GM06990 (cell line): ENCODE measurements at regions not wholly inside any gene's neighbourhood (a gene's known extent, or its start where the extent isn't known, plus 50 kb on each side); places are given as distances from the start of the nearest gene placed in this dataset.
"Not testable (repeated sequence)": the region's sequence is repeated elsewhere in the genome, so short reads cannot be mapped to it uniquely, and the experiment has no call there.

Experiments used
- DNase-seq: peaks from one replicate; pipeline ENCODE4 v3.0.0-alpha.2; 2011; ENCODE audit not compliant: insufficient read length; ENCODE audit errors: extremely low read depth
- H3K27me3 ChIP-seq: replicated peaks from 2 replicates; pipeline ENCODE4 v1.6.0; 2011; ENCODE audit warnings: low read length; ENCODE audit not compliant: control insufficient read depth, insufficient read depth
- H3K36me3 ChIP-seq: 2 replicates; pipeline ENCODE4 v1.5.1; 2011; ENCODE audit warnings: low read length; ENCODE audit not compliant: control insufficient read depth, insufficient read depth
- H3K4me3 ChIP-seq: replicated peaks from 2 replicates; pipeline ENCODE4 v1.5.1; 2011; ENCODE audit warnings: low read depth, mild to moderate bottlenecking, control low read depth, low read length
- TF ChIP-seq, protein P1 (sequence below): IDR thresholded peaks from 2 replicates; pipeline ENCODE4 v1.5.1; 2011; ENCODE audit warnings: low read length, control low read depth, mild to moderate bottlenecking, inconsistent platforms; ENCODE audit not compliant: insufficient read depth, poor library complexity, severe bottlenecking

DNA sequence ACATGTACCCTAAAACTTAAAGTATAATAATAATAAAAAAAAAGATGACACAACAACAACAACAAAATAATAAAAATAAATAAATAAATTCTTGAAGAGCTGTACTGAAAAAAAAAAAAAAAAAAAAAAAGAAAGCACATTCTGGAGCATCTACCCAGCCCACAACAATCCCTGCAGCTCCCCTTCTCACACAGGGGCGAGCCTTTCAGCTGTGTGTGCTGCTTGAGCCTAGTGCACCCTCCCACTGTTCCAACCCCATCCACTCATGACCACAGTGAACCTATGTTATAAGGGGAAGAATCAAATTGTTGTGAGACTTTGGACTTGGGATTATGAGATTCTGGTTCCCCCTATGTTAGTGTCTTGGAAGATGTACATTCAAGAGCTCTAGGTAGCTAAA, 161.5 kb upstream of the JADE1 start:
- no peaks in the 10 kb centered on the region for H3K27me3 ChIP-seq
- H3K4me3 ChIP-seq: no peak overlapping the region
- no peaks in the 10 kb centered on the region for H3K36me3 ChIP-seq
- TF ChIP-seq, protein P1, sequence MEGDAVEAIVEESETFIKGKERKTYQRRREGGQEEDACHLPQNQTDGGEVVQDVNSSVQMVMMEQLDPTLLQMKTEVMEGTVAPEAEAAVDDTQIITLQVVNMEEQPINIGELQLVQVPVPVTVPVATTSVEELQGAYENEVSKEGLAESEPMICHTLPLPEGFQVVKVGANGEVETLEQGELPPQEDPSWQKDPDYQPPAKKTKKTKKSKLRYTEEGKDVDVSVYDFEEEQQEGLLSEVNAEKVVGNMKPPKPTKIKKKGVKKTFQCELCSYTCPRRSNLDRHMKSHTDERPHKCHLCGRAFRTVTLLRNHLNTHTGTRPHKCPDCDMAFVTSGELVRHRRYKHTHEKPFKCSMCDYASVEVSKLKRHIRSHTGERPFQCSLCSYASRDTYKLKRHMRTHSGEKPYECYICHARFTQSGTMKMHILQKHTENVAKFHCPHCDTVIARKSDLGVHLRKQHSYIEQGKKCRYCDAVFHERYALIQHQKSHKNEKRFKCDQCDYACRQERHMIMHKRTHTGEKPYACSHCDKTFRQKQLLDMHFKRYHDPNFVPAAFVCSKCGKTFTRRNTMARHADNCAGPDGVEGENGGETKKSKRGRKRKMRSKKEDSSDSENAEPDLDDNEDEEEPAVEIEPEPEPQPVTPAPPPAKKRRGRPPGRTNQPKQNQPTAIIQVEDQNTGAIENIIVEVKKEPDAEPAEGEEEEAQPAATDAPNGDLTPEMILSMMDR: no peak
- DNase-seq: no peak

DNA sequence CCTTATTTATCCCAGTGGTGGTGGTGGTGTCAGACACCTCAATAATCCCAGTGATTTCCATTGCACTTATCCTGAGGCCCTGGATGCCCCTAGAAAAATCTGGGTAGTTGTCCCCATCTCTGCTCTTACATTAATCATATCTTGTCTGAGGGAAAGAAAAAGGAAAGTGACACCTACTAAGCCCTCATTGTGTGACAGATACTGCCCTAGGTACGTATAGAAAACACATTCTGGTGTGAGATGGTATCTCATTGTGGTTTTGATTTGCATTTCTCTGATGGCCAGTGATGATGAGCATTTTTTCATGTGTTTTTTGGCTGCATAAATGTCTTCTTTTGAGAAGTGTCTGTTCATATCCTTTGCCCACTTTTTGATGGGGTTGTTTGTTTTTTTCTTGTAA, 162.6 kb upstream of the JADE1 start:
- not testable (repeated sequence) for DNase-seq

DNA sequence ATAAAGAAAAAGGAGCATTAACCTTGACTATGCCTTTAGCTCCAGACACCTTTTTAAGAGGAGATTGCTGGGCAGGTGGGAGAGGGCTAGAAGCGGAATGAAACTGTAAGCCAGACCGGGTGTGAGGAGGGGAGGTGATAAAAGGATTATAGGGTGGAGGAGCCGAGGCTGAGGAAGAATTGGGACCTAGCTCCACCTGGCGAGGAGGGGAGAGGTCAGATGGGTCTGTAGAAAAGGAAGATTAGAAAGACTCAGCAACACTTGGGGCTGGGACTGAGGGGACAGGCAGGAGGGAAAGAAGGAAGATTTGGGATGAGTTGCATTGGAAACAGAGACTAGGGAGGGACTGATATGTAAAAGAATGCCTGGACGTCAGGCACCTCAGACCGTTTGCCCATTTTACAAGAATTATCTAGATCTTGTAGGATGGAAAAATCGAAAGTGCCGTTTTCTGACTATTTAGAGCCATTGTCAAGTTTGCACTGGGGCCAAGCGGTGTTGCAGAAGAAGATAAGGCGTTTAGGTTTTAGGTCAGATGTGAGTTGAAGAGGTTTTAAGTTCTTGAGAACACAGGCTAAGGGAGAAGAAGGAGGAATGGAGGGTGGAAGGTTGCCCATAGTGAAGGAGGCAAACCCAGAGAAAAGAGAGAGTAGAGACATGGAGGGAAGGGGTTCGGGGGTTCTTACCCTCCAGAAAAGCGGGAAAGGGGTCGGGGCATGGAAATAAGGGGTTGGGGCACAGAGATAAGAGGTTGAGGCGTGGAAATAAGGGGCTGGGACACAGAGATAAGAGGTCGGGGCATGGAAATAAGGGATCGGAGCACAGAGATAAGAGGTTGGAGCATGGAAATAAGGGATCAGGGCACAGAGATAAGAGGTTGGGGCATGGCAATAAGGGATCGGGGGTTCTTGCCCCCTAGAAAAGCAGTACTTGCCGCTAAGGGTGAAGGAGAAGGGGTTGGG, 164.5 kb upstream of the JADE1 start:
- DNase-seq, H3K4me3 ChIP-seq, H3K27me3 ChIP-seq, H3K36me3 ChIP-seq: not testable (repeated sequence)

More for the DNA sequence above, 162.6 kb upstream of the JADE1 start:
- H3K4me3 ChIP-seq, H3K27me3 ChIP-seq, H3K36me3 ChIP-seq: not testable (repeated sequence)

DNA sequence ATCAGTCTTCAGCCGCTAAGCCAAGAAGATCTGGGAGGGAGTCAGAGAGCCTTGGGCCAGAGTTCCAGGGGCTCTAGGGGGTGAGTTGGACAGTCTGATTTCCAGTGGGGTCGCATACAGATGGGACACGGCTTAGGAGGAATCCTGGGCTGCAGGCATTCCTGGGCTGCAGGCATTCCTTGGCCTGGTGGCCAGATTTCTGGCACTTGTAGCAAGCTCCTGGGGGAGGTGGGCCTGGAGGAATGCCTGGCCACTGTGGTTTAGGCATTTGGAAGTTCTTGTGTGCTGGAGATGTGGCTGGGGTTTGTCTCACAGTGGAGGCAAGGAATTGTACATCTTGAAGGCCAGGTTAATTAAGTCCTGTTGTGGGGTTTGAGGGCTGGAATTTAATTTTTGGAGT, 165.4 kb upstream of the JADE1 start:
- not testable (repeated sequence) for H3K4me3 ChIP-seq, H3K27me3 ChIP-seq, DNase-seq, H3K36me3 ChIP-seq

DNA sequence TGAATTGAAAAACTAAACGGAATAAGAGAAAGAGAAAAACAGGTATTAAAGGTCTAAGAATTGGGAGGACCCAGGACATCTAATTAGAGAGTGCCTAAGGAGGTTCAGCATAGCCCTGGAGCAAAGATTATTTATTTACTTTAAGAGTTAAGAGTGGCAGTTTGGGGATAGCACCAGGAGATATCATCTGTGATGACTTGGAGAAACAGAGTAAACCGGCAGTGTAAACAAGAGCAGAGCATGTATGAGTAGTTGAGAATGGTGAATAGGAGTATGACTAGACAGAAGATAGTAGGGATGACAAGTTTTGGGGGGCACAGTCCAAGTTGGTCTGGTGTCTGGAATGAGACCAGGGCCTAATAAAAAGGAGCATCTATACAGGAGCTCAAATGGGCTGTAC, 167.9 kb upstream of the JADE1 start:
- H3K27me3 ChIP-seq, H3K36me3 ChIP-seq, DNase-seq, H3K4me3 ChIP-seq: not testable (repeated sequence)

DNA sequence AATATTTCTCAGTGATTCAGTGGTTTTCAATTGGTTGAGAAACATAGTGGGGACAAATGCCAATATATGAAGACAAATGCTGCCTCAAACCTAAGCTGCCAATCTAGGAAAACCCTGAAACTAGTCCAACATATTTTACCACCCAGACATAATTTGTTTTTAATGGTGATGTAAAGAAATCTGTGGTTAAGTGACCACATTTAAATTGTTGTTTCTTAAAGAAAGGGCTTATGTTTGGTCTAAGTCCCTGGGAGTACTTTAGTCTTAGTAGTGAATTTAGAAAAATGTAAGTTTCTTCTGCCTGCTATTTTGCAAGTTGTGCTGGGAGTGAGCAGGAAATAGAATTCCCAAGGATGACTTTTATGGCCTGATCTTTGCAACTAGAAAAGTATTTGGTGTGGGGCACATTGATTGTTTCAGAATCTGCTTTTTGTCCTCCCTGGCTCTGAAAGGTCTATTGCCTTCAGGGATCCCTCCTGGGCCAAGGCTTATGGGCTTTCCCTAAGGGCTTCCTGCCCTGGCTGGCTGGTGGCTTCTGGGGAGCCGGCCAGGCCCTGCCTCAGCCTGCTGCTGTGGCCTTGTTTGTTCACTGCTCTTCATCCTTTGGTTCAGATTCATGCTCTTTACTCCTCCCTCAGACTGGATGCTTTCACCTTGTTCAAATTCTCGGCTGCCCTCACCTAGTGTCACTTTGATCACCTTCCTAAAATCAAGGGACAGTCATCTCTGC, 169.8 kb upstream of the JADE1 start:
- no peaks in the 10 kb centered on the region for H3K27me3 ChIP-seq
- TF ChIP-seq, protein P1: no peak
- no peaks in the 10 kb centered on the region for H3K36me3 ChIP-seq
- DNase-seq: no peak
- no peak overlapping the region for H3K4me3 ChIP-seq

DNA sequence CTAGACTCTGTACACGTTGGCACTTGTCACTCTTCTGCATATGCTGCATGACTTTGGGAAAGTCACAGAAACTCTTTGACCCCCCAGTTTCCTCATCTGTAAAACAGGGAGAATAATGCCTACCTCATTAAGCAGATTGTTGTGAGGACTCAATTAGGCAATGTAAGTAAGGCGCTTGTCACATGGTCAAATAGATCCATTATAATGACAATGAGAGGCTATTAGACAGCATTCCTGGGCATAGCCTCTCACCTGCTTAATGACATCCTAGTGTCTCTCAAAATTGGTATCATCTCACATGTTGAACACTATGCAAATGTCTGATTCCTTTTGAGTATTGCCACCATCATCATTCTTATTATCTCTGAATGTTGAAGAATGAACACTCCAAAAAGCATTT, 172.6 kb upstream of the JADE1 start:
- no peak for DNase-seq
- Histone ChIP-seq H3K27me3 (no peaks in the 10 kb centered on the region), H3K36me3 (no peaks in the 10 kb centered on the region), H3K4me3 (no peak overlapping the region)
- TF ChIP-seq, protein P1: no peak
